ENCODE measurements at regions not wholly inside any gene's neighbourhood (a gene's known extent, or its start where the extent isn't known, plus 50 kb on each side); places are given as distances from the start of the nearest gene placed in this dataset.
"Not testable (repeated sequence)": the region's sequence is repeated elsewhere in the genome, so short reads cannot be mapped to it uniquely, and the experiment has no call there.

GRCh38 chr7:98729121-98729520, 112.0 kb downstream of the NPTX2 start:
- no peak for DNase-seq

DNA sequence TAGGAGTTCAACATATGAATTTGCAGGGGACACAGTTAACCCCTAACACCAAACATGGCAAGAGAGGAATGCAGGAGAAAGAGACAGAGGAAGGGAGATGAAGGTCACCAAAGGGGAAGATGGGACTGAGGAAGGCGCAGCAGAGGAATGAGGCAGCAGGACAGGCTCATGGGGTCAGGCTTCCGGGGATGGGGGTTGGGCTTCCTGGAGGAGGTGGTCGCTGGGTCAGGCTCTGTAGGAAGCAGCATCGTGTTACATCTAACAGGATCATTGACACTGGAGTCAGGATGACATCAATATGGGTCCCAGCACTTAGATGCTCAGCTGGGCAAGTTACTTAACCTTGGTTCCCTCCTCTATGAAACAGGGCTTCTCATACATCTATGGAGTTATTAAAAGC, 113.2 kb downstream of the NPTX2 start:
- no peak for DNase-seq

GRCh38 chr7:98731651-98732050, 114.6 kb downstream of the NPTX2 start:
- DNase-seq: no peak

GRCh38 chr7:98733036-98733435, 116.0 kb downstream of the NPTX2 start:
- peak; percentile 36 for DNase-seq

DNA sequence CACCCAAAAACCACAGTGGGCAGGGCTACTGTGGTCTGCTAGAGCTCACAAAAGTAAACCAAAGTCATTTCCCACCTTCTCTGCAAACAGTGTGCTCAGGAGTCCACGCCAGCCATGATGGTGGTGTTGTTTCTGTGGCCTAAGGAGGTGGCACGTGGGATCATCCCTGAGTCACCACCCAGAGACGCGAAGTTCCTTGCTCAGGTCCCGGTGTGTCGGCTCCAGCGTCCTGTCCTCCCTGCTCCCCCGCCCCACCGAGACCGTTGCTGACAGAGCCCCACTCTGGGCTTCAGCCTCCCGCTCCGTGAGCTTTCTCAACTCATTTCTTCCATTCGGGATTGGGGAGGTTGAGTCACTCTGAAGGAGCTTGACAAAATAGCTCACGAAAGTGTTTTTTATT, 118.7 kb downstream of the NPTX2 start:
- no peak for DNase-seq

DNA sequence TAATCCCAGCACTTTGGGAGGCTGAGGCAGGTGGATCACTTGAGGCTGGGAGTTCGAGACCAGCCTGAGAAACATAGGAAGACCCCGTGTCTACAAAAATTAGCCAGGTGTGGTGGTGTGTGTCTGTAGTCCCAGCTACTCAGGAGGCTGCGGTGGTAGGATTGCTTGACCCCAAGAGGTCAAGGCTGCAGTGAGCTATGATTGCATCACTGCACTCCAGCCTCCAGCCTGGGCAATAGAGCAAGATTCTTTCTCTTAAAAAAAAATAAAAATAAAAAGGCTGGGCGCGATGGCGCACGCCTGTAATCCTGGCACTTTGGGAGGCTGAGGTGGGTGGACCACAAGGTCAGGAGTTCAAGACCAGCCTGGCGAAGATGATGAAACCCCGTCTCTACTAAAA, 119.4 kb downstream of the NPTX2 start:
- DNase-seq: not testable (repeated sequence)

GRCh38 chr7:98737176-98737575, 120.1 kb downstream of the NPTX2 start:
- DNase-seq: no peak

- DNase-seq: no peak
Measured at GRCh38 chr7:98740643-98741042, 123.6 kb downstream of the NPTX2 start.

DNA sequence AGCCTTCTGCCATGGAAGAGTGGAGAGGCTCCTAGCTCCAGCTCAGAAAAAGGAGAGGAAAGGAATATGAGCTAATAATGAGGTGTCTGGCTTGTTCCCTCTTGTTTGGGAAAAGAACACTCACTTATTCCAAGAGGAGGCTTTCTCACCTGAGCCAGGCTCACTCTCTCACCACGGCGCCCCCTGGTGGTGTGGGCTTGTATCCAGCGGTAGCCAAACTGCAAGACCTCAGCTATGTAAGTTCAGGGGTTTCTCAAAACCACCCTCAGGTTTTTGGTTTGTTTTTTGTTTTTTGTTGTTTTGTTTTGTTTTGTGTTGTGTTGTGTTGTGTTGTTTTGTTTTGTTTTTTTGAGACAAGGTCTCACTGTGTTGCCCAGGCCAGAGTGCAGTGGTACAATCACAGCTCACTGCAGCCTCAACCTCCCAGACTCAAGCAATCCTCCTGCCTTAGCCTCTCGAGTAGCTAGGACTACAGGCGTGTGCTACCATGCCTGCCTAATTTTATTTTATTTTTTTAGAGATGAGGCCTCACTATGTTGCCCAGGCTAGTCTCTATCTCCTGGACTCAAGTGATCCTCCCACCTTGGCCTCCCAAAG, 124.0 kb downstream of the TMEM130 start:
- DNase-seq: peak; percentile 80

DNA sequence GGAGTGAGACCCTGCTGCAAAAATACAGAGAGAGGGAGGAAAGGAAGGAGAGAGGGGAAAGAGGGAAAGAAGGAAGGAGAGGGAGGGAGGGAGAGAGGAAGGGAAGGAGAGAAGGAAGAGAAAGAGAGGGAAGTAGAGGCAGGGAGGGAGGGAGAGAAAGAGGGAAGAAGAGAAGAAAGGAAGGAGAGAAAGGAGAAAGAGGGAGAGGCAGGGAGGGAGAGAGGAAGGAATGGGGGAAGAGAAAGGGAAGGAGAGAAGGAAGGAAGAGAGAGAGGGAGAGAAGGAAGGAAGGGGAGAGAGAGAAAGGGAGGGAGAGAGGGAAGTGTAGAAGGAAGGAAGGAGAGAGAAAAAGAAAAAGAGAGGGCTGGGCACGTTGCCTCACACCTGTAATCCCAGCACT, 121.7 kb downstream of the TMEM130 start:
- DNase-seq: no peak

DNA sequence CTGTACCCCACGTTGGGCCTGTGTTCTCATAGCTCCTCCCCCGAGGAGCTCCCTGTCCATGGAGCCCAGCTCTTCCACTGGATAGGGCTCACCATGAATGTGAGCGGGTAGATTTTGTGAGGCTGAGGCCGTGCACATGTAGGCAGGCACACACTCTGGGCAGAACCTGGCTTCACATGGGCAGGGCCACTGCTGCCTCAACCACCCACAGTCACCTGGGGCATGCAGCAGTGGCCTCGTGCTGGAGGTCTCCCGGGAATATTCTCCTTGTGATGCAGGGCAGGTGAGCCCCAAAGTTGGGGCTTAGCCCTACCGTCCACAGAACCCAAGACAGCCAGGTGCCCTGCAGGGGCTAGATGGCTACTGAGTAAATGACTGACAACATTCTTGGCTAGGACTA, 116.6 kb downstream of the TMEM130 start:
- DNase-seq: no peak

DNA sequence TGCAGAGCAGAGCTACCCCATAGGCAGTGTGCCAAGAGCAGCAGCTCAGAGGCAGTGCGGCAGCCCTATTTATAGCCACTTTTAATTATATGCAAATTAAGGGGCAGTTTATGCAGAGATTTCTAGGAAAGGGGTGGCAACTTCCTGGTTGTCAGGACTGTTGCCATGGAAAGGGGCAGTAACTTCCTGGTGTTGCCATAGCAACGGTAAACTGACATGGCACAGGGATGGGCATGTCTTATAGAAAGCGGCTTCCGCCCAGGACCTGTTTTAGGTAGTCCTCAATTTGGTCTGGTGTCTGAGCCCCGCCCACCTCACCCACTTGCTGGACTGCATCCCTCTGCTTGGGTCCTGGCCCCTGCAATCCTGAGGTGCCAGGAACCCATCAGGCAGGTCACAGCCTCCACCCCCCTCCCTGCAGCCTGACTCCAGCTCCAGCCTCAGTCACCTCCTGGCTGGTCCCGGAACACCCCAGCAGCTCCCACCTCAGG, 115.8 kb downstream of the TMEM130 start:
- peak; percentile 15 for DNase-seq

- DNase-seq: no peak
Measured at GRCh38 chr7:98755138-98755898, 114.5 kb downstream of the TMEM130 start.

DNA sequence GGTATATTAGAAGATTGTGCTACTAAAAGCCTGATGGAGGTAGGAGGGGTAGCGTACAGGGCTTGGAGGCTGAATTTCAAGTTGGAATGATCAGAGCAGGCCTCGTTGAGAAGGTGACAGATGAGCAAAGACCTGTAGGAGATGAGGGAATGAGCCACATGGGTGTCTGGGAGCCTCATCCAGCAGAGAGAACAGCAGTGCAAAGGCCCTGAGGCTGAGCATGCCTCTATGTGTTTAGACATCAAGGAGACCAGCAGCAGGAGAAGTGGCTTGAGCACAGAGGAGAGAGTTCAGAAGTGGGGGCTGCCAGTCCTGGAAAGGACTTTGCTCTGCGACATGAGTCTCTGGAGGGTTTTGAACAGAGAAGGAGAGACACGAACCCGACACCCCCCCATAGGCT, 111.7 kb downstream of the TMEM130 start:
- DNase-seq: no peak

DNA sequence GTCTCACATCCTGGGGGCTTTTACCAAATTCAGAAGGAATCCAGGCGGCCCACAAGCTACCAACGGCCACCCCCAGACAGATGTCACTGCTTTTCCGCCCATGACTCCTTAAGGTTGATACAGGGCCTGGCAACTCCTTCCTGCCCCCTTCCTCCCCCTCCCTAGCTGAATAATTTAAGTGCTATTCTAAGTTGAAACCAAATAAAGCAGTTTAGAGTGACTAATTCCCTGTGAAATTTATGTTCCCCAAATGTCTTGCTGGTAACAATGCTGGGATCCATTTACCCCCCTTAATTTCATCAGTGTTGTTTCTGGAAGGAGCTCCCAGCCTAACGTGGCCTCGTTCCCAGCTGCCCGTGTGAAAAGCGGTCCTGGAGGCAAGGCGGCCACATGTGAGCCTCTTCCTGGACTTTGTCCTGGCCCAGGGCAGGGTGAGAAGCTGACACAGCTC, 109.6 kb downstream of the TMEM130 start:
- DNase-seq: no peak

GRCh38 chr7:98761225-98761624, 108.6 kb downstream of the TMEM130 start:
- DNase-seq: no peak

DNA sequence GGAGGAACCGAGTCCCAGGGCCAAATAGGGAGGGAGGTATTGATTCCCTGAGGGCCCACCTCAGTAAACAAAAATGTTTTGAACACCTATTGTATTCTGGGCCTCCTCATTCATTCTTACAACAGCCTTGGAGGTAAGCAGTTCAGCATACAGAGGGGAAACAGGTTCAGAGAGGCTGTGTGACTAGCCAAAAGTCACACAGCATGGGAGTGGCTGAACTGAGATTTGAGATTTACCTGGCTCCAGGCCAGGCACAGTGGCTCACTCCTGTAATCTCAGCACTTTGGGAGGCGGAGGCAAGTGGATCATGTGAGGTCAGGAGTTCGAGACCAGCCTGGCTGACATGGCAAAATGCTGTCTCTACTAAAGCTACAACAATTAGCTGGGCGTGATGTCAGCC, 107.2 kb downstream of the TMEM130 start:
- no peak for DNase-seq

DNA sequence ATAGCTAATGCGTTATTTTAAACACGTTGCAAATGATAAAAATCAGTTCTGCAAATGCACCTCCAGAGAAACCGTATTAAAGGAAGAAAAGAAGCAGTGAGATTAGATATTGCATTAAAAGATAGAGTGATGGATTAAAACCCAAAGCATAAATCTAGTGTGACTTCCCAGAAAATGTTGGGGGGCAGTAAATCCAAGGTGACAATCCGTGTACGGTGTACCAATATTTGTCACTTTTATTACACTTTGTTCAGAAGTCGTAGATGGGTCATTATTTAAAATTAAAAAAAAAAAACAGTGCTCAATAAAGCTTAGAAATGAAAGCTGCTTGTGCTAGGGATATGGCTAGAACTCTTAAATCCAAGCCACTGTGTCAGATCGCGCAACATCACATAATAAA, 106.4 kb downstream of the TMEM130 start:
- DNase-seq: no peak

GRCh38 chr7:98764946-98765345, 104.9 kb downstream of the TMEM130 start:
- no peak for DNase-seq

DNA sequence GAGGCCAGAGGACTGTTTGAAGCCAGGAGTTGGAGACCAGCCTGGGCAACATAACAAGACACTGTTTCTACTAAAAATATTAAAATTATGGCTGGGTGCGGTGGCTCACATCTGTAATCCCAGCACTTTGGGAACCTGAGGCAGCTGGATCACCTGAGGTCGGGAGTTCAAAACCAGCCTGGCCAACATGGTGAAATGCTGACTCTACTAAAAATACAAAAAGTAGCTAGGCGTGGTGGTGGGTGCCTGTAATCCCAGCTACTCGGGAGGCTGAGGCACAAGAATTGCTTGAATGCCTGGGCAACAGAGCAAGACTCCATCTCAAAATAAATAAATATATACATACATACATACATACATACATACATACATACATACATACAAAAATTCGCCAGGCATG, 99.7 kb downstream of the TMEM130 start:
- DNase-seq: not testable (repeated sequence)

- no peak for DNase-seq
Measured at GRCh38 chr7:98771519-98771918, 98.3 kb downstream of the TMEM130 start.

DNA sequence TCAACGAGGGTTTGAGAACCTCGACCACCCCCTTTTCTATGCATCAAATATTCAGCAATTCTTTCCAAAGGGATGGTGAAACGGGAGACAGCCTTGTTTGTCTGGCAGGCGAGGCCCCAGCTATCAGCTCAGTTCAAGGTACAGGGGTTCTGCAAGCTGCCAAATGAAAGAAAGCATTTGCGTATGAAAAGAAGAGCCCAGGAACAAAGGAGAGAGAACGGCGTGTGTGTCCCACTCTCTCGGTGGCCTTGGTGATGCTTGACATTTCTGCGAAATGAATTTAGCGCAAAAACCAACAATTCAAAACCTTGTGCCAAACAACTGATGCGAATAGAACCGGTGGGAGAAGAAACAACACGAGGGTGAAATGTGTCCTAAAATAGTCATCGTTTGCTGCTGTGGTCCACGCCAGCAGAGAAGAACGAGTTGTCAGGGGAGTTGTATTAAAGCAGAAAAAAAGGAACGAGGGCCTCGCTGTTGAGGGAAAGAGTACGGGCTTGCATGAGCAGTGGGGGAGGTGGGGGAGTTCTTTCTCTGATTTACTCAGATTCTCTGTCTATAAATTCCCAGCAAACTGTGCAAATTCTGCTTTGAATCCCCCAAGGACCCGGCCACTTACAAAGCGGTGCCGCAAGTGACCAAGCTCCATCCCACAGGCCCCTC, 97.7 kb downstream of the TMEM130 start:
- no peak for DNase-seq

- DNase-seq: no peak
Measured at GRCh38 chr7:98774884-98775283, 94.9 kb downstream of the TMEM130 start.

DNA sequence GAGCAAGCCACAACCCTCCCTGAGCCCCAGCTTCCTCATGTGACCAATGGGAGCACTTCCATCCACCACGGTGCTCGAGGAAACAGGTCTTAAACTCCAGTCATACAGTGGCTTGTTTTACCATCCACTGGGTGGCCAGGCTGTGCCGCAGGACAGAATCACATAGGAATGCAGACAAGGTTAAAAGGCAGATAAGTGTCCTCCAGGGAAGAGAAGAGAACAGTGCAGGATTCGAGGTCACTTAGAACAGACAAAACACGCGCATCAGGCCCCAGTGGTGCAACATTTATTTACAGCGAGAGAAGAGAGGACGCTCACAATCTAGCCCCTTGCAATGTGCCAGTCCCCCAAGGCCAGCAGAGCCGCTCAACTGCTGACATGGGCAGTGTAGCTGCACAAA, 92.8 kb downstream of the TMEM130 start:
- DNase-seq: no peak
